Stimulated activated CD4-positive, alpha-beta T cell treated with anti-CD3 and anti-CD28 coated beads, Interleukin-4, amount 100 ng/mL, for 24 hours (primary cell): ENCODE measurements at regions not wholly inside any gene's neighbourhood (a gene's known extent, or its start where the extent isn't known, plus 50 kb on each side); places are given as distances from the start of the nearest gene placed in this dataset.

Experiments used
- DNase-seq: peaks from one replicate; pipeline ENCODE4 v3.0.0-alpha.2; 2020

DNA sequence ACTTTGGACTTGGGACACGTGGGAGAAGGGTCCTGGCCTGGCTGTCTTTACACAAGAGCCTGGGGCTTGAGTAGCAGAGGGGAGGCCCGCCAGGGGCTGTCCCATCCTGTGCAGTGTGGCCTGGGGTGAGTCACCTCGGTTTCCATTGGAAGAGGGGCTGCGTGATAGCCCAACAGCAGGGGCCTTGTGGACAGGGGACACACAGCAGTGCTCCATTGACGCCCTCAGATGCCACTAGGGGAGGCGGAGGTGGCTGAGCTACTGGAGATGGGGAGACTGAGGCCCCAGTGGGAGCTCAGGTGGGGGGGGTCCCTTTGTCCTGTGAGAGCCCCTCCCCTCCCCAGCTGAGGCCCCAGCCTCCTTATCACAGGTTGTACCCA is 50.0 kb upstream of the RNU6ATAC start:
- no peak for DNase-seq

DNA sequence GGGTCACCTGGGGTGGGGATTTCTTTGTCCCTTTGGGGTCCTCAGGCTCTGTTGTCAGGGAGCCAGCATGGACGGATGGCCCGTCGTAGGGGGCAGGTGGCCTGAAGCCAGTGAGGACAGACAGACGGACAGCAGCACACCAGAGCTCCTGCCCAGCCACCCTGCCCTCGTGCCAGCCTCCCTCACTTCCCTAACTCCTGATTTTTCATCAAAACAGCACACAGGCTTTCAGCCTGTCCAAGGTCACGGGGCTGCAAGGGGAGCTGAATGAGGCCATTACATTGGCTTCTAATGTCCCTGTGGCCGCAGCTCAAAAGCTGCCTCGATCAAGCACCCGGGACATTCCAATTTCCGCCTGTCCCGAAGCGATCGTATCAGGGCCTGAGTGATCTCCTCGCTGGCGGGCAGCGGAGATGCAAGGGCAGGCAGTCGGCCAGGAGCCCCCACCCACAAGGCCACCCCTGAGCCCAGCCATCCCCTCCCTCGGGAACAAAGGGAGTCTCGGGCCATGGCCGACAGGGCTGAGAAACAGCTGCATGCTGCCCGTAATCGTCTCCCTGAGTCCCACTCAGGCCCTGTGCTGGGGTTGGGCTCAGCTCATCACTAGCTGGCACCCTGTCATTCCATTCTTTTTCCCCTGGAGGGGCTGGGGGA is 50.5 kb upstream of the RNU6ATAC start:
- no peak for DNase-seq

DNA sequence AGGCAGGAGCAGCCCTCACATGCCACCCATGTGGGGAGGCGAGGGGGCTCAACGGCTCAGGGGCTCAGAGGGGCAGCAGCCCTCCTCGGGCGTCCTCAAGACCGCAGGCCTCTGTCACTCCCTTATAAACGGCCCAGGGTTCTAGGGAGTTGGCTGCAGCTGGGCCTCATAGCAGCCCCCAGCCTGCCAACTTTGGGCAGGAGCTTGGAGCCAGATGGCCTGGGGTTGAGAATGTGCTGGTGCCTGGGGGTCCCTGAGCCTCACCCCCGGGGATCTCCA is 51.0 kb upstream of the RNU6ATAC start:
- DNase-seq, result no peak

DNA sequence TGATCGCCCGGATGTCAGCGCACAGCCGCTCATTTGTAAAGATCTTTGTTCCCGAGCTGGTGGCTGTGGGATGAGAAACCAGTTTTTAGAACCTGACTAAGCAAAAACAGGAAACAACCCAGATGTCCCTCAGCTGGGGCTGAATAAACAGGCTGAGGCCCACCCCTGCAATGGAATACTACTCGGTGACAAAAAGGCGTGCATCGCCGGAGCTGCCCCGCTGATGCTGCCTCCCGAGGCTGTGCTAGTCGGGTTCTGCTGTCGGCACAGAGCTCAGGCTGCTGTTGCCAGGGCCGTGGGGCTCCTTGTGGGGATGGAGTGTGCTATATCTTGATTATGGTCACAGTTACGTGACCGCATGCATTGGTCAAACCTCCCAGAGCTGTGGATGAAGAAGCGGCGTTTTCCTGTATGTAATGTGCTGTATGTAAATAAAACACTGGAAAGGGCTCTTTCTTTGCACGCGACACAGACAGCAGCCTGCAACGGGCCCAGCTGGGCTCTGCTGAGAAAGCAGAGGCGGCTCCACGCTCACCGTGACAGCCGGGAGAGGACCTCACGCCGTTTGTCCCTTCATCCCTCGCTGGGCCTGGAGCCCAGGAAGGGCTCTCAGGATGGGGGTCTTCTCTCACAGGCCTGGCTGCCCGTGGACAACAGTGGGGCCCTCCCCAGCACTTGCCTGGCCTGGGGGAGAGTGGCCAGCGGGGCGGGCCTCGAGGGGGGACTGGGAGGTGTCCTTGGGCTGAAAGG is 51.5 kb upstream of the RNU6ATAC start:
- no peak for DNase-seq

DNA sequence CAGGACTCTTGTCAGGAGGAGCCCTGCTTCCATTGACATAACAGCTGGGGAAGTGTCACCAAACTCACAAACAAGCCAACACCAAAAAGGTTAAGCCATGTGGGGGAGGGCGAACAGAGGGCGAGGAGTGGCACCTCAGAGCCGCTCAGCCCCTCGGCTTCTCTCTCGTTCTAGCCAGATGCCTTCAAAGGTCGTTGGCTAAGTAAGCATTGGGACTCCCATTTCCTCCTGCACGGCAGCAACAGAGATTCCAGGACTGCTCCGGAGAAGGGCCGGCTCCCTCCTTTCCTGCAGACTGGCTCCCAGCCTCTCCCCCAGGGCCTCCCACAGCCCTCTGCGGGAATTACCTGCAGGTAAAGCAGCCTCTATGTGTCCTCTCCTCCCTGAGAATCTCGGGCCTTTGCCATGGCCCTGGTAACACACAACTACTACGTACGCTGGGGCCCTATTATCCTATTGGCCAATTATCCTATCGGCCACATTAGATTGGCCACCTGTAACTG is 52.1 kb upstream of the RNU6ATAC start:
- no peak for DNase-seq

DNA sequence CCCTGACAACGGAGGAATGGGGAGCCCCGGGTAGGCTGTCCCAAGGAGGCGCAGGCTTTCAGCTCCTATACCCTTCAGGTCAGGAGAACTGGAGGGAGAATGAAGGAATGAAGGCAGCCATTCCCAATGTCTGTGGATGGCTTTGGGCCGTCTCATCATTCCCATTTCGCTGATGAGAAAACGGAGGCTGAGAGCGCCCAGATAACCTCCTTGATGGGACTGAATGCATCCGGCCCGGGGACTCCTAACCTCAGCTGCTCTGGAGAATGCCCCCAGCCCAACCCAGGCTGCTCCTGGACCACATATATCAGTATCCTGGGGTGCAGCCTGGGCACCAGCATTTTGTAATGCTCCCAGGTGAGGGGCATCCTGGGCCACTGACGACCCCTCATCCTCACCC is 52.6 kb upstream of the RNU6ATAC start:
- DNase-seq, result no peak

DNA sequence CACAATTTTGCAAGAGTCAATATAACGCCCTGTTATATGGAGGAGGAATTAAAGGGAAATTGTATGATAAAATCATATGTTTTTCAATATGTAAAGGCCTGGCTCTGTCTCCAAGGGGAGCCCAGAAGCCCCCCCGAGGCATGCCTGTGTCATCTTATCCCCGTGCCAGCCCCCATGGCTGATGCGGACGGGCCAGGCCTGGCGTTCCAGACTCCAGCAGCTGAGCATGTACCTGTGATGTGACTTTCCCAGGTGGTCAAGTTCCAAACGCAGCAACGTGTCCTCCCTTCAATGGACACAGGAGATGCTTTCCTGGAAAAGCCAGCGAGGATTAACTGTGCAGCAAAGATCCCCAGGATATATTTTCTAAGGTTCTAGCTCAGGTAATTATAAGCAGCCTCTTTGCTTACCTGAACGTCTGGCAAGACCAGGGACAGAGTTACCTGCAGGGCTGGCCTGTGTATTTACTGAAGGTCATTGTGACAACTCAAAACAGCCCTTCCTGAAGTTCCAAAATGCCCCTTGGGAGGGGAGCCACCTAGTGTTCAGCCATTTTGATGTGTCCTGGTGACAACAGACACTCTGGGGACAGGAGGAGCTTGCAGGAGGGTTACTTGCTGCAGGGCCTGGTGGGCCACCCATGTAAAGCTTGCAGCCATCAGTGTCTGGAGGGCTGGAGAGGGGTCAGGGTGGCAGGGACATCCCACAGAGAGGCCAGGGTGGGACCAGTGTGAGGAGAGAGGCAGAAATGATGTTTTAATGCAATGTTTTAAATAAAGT is 53.3 kb upstream of the RNU6ATAC start:
- no peak for DNase-seq

DNA sequence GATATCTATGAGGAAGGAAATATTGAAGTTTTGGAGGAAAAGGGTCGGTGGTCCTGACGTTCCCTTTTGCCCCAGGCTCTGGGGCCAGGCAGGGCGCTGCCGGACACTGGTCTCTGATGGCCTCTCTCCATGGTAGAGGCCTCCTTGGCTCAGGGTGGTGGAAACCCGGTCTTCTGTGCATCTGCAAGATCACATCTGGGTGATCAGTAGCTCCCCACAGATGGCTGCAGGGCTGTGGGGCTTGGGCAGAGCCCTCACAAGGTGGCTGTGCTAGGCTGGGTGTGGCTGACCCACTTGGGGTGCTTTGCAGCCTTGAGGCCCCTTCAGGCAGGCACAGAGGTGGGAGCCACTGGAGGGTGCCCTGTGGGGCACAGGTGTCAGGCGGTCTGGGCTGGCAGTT is 53.9 kb upstream of the RNU6ATAC start:
- no peak for DNase-seq

DNA sequence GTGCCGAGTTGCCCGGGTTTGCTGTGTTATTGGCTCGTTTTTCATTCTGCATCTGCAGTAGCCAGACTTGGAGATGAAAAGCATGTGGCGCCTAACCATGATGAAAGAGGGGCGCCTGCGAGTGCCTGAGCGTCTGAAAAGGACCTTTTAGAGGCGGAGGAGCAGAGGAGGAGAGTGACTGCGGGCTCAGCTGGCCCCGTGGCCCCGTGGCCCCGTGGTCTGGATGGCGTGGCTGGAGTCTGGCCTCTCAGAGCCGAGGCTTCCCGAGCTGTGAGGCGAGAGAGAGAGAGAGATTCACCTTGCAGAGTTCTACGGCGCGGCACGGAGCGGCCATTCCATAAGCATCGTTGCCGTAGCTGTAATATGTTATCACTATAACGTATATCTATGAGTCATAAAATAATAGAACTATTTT is 55.3 kb upstream of the RNU6ATAC start:
- DNase-seq, result no peak

DNA sequence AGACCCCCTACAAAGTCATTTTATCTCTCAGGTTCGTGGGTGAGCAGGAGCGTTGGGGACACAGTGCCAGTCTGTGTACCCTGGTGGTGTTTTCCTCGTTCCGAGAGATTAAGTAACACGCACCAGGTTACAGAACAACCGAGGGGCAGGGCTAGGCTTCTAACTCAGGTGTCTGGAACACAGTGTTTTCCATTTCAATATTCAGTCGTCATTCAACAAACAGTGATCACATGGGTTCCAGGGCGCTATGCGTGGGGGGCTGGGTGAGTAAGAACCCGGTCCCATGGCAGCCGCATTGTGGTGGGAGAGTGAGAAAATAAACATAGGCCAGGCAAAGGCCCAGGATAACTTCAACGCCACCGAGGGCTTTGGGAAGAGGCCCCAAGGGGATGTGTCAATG is 55.9 kb upstream of the RNU6ATAC start:
- DNase-seq, result no peak

DNA sequence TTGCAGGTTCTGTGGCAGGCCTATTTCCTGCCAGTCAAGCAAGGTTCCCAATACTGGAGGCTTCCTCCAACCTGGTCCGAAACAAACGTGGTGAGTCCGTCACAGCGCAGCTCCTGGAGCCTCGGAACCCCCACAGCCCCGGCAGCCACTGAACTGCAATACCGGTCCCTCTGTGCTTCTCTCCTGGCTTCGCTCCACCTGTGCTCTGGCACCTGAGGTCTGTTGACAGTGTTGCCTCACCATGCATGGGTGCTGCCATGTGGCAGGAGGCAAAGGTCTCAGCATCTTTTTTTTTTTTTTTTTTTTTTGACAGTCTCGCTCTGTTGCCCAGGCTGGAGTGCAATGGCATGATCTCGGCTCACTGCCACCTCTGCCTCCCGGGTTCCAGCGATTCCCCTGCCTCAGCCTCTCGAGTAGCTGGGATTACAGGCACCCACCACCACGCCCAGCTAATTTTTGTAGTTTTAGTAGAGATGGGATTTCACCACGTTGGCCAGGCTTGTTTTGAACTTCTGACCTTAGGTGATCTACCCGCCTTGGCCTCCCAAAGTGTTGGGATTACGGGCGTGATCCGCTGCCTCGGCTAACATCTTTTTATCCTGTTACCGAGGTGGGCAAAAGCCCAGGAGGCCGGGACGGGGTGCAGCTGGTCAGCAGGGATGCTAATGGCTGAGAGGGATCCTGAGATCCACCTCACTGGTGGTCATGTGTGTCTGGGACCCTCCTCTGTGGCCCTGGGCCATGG is 57.1 kb upstream of the RNU6ATAC start:
- no peak for DNase-seq

DNA sequence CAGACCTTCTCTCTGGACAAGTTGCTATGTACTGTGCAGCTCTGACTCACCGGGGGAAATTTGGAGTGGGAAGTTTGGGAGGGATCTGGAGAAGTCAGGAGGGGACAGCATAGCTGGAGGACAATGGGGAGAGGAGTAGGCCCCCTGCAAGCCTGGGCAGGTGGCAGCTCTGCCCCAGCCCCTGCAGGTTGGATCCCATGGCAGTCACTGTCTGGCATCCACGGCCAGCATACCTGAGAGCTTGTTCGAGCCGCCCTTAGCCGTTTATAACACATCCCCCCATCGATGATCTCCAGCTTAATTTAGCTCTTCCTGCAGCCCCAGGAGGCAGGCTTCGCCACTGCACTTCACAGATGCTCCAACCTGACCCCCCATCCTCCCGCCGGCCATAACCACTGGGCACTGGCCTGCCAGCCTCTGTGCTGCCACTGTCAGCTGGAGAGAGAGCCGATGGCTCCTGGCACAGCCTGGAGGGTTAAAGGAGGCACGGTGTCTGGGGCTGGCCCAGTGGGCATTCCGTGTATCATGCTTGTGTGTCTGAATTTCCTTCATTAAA is 57.7 kb upstream of the RNU6ATAC start:
- DNase-seq, result no peak

DNA sequence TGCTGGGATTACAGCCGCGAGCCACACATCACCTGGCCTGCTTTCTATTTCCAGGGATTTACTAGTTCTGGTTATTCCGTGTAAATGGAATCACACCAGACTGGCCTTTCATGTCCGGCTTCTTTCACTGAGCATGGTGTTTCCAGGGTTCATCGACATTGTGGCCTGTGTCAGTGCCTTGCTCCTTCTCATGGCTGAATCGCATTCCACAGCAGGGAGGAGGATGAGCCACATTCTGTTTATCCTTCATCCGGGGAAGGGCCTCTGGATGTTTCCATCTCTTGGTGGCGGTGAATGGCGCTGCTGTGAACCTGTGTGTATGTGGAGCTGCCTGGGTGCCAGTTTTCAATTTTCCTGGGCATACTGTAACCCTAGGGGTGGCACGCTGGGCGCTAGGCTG is 58.7 kb upstream of the RNU6ATAC start:
- DNase-seq, result no peak

DNA sequence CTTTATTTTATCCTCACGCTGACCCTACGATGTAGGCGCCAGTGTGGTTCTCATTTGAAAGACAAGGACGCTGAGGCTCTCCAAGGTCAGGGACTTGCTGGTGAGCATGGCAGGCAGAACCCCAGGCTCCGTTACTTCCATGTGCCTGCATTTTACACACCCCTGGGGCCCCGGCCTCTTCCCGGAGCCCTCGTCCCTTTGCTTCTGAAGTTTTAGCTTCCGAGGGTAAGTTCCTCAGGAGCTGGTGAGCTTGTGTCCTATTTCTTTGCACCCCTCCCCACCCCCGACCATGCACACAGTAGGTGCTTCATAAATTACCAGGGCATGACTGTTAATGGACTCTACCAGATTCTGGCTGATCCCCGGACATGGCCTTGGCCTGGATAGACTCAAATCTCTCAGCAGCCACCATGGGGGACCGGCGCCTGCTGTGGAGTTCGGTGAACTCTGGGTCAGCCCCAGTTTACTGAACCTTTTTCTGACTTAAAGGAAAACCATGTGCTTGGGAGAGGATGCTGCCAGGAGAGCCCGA is 59.3 kb upstream of the RNU6ATAC start:
- DNase-seq, result no peak

DNA sequence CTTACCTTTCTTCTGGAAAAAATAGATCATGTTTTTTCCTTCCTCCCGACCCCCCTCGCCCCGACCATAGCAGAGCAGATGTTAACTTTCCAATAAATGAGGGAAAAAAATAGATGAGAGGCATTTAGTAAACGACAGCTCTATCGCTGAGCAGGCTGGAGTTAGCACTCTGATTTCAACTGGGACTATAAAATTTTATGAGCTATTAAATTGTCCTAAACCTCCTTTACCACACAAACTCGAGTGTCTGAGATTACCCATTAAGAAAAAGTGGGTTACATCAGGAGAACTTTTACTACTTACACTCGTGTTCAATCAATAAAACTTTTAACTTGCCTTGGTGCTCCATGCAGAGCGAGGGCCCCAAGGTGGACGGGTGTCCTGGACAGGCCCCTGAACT is 59.8 kb upstream of the RNU6ATAC start:
- DNase-seq, result no peak

DNA sequence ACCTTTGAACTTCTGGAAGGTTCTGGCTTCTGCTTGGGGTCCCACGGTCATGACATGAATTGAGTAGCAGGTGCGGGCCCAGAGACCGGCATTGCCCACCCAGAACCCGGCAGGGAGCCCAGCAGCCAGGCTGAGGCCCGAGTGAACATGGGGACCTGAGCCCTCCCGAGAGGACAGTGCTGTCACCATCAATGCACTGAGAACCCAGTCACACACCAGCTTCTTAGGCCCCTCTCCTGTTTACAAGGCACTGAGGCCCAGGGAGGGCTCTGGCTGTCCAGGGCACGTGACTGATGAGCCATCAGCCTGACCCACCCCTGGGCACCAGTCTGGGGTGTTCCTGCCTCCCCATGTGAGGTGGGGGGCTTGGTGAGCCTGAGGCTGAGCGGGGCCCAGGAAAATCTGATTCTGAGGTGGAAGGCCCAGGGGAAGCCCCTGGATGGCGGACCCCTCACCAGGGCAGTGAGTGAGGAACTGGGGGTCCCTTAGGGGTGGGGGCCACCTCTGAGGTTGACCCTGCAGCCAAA is 60.3 kb upstream of the RNU6ATAC start:
- no peak for DNase-seq

DNA sequence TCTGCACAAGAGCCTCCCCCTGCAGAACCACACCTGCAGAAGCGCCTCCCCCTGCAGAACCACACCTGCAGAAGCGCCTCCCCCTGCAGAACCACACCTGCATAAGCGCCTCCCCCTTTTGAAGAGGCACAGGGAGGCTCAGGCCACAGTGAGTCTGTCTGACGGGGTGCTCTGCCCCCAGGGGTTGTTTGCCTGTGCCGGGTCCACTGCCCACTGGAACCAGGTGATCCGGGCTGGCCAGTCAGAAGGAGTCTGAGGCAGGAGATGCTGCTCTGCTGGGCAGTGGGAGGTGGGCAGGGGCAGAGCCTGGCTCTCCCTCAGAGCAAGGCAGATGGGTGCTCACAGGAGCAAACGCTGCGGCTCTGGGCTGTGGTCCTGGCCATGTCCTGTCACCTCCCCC is 60.8 kb upstream of the RNU6ATAC start:
- no peak for DNase-seq

DNA sequence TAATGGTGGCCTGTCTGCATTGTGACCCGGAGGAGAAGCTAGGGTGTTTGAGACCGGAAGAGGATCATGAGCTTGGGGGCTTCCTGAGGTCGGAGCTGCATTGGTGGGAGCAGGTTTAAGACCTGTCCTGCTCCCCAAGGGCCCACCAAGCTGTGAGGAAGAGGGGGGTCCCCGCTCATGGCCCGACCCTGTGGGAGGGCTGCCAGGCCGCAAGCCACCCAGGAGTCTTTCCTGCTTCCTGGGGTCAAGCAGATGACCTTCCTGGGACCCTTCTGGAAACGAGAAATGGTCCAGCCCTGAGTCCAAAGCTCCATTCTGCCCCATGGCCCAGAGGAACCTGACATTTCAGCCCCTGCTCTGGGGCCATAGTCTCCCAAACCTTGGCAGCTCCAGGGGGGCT is 61.5 kb upstream of the RNU6ATAC start:
- DNase-seq, result no peak

DNA sequence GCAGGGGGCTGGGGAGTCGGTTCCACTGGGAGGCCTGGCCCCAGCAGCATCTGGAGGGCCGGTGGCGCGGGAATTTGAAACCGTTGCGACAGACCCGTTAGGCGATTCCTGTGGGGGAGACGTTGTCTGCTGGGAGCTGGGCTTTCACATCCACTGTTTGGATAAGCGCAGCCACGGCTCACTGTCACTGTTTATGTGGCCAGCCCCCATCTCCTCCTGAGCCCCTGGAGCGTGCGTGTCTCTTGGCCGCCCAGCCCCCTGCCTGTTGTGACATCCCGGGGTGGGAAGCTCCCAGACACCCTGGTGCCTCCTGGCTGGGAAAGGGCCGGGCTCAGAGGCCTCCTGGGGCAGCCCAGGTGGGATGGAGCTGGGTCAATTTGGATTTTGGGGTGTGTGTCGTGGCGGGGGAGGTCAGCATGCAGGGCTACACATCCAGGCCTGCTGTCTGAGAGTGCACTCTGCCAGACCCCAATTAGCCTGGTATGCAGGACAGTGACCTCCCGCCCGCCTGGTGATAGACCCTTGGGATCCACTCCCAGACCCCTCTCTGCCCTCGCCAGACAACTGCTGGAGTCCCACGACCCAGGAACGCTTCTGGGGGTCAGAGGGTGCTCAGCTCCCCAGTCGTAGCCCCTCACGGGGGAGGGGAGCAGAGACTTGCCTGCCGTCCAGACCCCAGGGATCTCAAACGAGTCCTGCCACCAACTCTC is 62.0 kb upstream of the RNU6ATAC start:
- no peak for DNase-seq

DNA sequence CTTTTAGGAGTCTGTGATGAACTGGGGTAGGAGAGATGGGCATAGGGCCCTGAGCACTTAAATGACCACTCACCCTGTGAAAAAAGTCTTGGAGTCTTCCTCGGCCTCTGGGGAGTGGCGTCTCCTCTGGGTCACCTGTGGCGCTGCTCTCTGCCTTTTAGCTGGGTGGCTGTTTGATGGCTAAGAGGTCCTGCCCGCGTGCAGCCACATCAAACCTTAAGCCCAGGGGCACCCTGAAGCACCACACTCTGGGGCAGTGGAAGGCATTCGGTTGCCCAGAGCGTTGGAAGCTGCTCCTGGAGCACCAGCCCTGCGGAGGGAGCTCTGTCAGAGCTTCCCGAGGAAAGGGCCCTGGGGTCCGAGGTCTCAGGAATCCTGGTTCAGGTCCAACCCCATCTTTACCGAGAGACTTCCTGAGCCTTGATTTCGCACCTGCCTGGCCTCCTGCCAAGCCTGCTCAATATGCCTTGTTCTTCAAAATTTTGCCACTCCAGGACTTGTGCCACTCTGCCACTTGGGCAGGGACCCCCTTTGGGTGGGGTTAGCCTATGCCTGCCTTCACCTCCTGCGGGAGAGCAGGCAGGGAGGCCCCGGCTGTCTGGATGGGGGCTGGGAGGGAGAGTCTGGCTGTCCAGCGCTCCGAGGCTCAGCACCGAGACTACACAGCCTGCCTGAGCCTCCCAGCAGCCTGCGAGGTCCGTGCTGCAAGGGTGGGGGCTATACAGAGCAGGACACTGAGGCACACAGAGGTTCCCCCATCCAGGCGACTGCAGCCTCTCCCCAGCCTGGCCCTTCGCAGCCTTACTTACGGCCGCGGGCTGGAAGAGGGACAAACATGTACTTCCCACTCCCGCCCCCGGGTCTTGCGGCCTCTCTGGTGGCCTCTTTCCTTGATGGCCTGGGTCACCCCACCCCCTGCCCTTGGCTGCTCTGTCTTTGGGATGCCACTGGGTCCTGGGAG is 63.4 kb upstream of the RNU6ATAC start:
- DNase-seq, result no peak

DNA sequence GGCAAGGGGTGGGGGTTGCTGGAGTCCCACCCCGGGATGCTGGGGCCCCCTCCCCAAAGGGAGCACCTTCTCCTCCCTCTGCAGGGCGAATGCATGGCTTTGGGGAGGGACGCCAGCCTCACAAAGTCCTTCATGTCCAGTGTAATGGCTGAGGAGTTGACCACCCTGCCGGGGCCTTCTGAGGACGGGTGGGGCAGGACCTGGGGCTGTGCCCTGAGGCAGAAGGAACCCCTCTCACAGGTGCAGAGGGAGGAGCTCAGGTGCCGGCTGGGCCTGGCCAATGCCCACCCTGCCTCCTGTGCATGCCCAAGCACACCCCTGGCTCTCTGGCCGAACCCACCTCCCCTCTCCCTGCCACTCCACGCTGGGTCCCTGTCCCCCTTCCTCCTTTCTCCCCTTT is 64.3 kb upstream of the RNU6ATAC start:
- no peak for DNase-seq
